GM19397 (cell line): ENCODE measurements at regions not wholly inside any gene's neighbourhood (a gene's known extent, or its start where the extent isn't known, plus 50 kb on each side); places are given as distances from the start of the nearest gene placed in this dataset.

Experiments used
- ATAC-seq: cut with Tn5 transposase; IDR thresholded peaks from one replicate; pipeline ENCODE4 v1.9.1; 2021; ENCODE audit warnings: mild to moderate bottlenecking, moderate library complexity; ENCODE audit not compliant: unreplicated experiment

- no peak for ATAC-seq
Observed at GRCh38 chr7:30212701-30213111, 71.7 kb upstream of the ZNRF2 start.

- ATAC-seq: no peak
Observed at GRCh38 chr7:30213637-30214036, 70.8 kb upstream of the ZNRF2 start.

- no peak for ATAC-seq
Observed at GRCh38 chr7:30214651-30215137, 69.7 kb upstream of the ZNRF2 start.

- ATAC-seq: no peak
Observed at GRCh38 chr7:30221764-30222163, 62.6 kb upstream of the ZNRF2 start.

- no peak for ATAC-seq
Observed at GRCh38 chr7:30222515-30223215, 61.7 kb upstream of the ZNRF2 start.

GRCh38 chr7:30223896-30224295, 60.5 kb upstream of the ZNRF2 start:
- no peak for ATAC-seq

GRCh38 chr7:30224511-30225062, 59.8 kb upstream of the ZNRF2 start:
- ATAC-seq: no peak

- peak; percentile 71 for ATAC-seq
Observed at GRCh38 chr7:30225863-30226613, 58.4 kb upstream of the ZNRF2 start.

GRCh38 chr7:30226614-30227268, 57.7 kb upstream of the ZNRF2 start:
- ATAC-seq: no peak

GRCh38 chr7:30231271-30231670, 53.1 kb upstream of the ZNRF2 start:
- no peak for ATAC-seq

- ATAC-seq: no peak
Observed at GRCh38 chr7:30232391-30232790, 52.0 kb upstream of the ZNRF2 start.
